NCI-H526 (cell line): ENCODE measurements at regions not wholly inside any gene's neighbourhood (a gene's known extent, or its start where the extent isn't known, plus 50 kb on each side); places are given as distances from the start of the nearest gene placed in this dataset.
A peak's percentile ranks its signal among the peaks of the same experiment; 100 is the strongest.
"Not testable (repeated sequence)": the region's sequence is repeated elsewhere in the genome, so short reads cannot be mapped to it uniquely, and the experiment has no call there.

Experiments used
- DNase-seq, 2 experiments: peaks; one replicate each; lab custom pipeline; 2025; lab: John Stamatoyannopoulos, UW

DNA sequence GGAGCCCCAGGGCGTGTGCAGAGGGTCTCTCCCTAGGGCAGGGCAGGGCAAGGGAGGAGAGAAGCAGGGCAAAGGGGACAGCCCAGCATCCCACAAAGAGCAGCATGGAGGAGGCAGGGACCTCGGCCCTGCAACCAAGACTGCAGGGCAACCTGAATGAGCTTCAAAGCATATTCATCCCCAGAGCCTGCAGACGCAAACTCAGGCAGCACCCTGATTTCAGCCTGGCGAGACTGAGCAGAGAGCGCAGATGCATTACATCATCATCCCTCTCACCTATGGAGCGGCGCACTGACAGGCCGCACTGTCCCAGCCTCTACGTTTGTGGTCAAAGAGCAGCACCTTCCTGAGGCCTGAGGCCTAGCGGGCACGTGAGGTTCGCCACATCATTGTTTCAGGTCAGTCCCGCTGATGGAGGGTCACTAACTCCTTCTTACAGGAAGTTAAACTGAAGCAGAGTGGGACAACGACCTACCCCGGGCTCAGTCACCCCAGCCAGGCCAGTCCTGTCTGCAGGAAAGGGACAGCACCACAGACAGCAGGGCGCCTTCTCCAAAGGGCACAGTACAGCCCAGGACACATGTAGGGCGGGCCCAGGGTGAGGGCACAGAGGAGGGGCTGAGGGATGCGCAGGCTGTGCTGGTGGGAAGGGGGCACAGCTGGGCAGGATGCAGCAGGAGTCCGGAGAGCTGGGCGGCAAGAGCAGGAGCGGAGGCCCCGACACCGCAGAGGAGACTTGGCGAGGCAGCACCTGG, 67.2 kb upstream of the RAB6C start:
- DNase-seq: no peak

DNA sequence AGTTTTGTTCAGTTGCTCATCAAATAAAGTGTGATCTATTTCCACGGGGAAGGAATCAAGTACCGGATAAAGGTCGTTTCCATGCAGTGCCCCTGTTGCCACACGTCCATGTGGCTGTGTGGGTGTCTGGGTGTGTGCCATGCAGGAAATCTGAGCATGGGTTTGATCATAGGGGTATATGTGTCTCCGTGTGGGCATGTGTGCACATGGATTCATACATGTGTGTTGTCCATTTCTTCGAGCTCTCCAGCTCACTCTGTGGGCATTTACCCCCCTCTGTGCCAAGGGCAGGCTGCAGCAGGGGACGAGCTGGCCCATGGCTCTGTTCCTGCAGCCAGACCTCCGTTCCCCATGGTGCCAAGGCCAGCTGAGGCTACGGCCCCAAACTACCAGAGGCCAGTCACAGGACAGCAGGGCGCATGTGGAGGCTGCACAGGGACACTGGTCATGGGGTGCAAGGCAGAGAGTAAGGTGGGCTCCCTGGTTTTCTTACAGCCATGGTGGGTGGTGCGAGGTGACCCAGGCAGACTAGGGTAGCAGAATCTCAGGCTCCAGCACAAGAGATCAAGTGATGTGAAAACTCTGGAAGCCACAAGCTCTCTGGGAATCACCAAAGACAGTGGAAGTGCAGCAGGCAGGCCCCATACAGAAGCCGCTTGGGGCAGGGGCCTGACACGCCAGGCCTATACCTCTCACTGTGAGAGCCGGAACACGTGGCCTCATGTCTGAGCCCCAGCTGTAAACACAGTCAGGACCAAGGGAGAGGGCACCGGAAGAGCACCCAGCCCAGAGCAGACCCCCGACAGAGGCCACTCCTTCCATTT, 66.4 kb upstream of the RAB6C start:
- DNase-seq: no peak

DNA sequence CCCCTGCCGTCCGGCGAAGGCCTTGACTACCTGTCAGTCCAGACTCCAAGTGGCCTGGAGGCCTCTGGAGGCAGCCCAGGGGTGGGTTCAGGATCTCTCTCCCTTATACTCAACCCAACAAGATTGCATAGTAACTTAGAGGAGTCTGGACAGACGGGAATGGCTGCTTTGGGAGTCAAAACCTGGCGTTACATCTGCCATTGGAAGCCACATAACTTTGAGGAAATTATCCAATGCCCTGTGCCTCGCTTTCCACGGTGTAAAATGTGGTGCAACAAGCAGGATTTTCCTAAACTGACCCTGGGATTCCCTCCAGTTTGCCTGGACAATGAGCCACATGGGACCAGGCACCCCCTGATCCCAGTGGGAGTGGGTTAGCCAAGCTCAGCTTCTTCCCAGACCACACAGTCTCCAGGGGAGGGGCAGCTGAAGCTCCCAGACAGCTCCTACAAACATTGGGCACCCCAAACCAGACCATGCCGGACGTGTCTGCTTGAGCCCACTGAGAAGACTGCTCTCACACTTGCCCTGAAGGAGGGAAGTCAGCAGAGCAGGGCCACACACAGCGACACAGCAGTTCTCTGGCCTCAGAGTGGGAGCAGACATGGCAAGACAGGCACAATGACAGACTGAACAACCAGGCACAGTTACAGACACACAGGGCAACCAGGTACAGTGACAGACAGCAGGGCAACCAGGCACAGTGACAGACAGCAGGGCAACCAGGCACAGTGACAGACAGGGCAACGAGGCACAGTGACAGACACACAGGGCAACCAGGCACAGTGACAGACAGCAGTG, 65.6 kb upstream of the RAB6C start:
- no peak for DNase-seq

- no peak for DNase-seq
These were observed 64.7 kb upstream of the RAB6C start for GRCh38 chr2:129914538-129915302.

- no peak for DNase-seq
These were observed 64.1 kb upstream of the RAB6C start for GRCh38 chr2:129915303-129915840.

DNA sequence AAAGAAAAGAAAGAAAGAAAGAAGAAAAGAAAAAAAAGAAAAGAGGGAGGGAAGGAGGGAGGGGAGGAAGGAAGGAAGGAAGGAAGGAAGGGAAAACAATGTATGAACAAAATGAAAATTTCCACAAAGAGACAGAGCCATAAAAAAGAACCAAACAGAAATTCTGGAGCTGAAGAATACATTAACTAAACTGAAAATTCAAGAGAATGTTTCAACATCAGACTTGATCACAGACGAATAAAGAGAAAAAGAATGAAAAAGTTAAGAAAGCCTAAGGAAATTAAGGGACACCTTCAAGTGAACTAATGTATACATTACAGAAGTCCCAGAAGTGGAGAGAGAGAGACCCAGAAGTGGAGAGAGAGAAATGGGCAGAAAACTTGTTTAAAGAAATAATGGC, 60.9 kb upstream of the RAB6C start:
- DNase-seq: no peak

DNA sequence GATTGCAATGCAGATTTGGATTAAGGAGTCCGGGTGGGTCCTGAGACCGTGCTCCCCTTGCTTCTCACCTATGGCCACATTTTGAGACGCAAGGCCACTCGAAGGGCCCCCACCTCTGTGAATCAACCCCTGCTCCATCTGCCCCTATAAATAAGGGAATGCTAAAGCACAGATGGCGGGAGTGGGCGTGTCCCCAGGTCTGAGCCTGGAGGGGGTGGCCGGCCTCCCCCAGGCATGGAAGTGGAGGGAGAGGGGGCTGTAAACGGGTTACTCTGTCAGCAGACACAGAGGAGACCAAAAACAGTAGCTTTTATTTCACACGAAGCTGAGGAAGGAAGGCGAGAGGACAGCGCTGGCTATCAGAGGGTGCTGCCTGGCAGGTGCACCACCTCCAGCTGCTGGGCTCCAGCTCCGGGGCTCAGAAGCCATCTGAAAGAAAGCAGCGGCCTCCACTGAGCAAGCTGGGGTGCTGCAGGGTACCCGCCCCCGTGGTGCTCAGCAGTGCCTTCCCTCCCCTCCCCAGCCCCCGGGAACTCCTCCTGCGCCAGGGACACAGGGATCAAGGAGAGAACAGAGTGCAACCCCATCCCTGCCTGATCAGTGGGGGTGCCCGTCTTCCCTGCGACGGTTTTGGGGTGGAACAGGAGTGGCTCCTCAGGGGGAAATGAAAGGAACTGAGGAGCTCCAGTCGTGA, 56.7 kb upstream of the RAB6C start:
- DNase-seq: peak; percentile 23 to 82

DNA sequence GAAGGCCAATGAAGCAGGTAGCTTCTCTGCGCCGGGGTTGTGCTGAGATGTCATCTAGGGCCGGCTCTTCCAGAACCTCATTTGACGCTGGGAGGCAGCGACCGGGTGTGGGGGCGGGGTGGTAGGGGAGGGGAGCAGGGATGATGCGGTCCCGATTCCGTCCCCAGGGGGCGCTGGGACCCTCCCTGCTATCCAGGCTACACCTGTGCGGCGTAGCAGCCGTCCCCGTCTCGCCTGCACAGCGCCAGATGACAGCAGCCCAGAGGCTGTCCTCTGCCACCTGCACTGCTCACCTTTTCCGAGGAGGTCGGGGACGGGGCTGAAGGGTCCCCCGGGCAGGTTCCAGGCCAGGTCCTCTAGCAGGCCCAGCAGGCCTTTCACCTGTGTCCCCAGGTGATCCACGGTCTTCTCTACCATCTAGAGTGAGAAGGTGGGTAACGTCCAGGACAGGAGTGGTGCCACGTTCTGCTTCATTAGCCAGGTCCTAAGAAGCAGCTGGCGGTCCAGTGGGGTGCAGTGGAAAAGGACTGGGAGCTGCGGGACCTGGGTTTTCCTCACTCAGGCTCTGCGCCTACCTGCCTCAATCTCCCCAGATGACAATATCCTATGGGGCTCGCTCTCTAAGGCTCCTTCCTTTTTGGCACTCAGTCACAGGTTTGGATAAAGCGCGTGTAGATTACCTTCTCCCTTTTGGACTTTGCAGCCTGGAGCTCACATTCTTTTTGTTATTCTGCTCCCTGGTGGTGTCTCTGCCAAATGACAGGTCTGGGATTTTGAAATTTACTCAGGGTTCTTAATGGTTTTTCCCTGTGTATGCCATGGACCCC, 56.0 kb upstream of the RAB6C start:
- DNase-seq: peak; percentile 75 to 81

DNA sequence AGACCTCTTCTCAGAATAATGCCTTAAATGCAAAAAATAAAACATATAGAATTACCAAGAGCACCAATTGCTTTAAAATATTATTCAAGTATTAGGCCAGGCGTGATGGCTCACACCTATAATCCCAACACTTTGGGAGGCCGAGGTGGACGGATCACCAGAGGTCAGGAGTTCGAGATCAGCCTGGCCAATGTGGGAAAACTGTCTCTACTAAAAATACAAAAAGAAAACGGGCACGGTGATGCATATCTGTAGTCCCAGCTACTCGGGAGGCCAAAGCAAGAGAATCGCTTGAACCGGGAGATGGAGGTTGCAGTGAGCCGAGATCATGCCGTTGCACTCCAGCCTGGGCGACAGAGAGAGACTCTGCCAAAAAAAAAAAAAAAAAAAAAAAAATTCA, 55.4 kb upstream of the RAB6C start:
- DNase-seq: not testable (repeated sequence)

GRCh38 chr2:129925381-129925780, 54.1 kb upstream of the RAB6C start:
- no peak for DNase-seq

DNA sequence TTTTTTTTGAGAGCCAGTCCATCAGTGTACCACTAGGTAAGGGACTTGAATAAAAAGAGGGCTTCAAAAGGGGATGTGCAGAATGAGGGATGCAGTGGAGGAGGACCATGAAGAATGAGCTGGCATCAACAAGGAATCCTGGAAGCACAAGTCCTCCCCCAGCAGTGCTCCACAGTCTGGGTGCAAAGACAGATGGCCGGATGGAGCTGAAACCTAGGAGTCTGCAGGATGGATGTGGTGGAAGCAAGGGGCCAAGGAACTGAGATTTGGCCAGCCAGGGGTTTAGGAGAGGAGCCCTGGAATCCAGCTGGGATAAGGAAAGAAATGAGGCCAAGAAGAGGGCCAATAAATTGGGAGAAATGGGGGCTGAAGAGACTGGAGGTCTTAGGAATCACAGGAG, 51.8 kb upstream of the RAB6C start:
- DNase-seq: no peak

GRCh38 chr2:129929321-129930290, 49.9 kb upstream of the RAB6C start:
- no peak for DNase-seq
